ENCODE measurements at regions not wholly inside any gene's neighbourhood (a gene's known extent, or its start where the extent isn't known, plus 50 kb on each side); places are given as distances from the start of the nearest gene placed in this dataset.

- no peak for DNase-seq
- intact Hi-C loops (cut with DNase I): no loop called here
Measured at GRCh38 chr5:125698420-125698819, 724.8 kb upstream of the GRAMD2B start.

DNA sequence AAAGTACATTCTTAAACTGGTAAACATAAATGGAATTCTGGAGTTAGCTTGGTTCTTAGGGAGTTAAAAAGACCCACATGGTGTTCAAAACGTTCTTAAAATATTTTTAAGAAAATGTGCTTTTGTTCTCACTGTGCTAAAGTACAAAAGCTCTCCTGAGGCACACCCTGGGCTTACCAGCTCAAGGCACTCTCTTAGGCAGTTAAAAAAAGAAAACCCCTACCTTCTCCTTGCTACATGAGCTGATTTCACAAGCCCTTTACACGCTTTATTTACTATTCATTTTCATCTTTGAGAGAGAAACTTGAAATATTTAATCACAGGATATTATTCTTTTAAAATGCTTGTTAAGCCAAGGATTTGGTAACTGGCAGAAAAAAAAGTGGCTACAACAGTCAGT, 723.3 kb upstream of the GRAMD2B start:
- no peak for DNase-seq
- intact Hi-C loops (cut with DNase I): no loop called here

DNA sequence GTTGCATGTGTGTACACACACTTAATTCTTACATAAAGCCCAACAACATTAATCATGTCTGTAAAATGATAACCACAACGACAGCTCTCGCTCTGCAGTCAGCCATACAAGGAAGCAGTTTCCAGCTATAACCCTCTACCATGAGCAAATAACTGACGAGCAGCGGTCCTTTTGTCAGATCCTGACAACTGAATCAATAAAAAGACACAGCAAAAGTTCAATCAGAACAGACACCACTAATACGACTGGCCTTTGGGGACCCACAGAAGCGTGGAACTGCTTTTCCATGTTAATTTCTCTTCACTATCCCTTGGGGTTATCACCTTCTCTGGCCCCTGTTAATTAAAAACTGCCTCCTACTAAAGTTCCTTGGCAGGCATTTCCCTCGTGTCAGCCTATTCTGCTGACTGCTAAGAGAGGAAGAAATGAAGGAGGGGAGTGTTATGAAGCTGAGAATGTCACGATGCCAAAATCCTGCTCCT, 722.8 kb upstream of the GRAMD2B start:
- DNase-seq: no peak
- intact Hi-C loops (cut with DNase I): no loop called here

DNA sequence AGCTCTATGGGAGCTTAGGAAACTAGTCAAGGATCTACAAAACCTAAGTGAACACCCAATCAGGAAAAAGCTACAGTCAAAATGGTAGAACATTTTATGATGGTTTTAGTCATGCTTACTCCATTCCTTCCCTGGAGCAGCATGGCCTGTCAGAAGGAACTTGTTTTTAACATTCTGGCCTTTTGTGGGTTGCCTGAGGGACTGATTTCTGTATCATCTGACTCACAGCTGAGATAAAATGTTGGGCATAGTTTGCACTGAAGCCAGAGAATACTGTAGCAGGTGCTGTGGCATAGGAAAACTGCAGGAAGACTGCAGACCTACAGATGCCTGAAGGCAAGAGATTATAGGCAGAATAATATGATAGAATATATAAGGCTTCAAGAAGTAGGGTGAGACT, 719.6 kb upstream of the GRAMD2B start:
- intact Hi-C loops (cut with DNase I): no loop called here
- DNase-seq: no peak

DNA sequence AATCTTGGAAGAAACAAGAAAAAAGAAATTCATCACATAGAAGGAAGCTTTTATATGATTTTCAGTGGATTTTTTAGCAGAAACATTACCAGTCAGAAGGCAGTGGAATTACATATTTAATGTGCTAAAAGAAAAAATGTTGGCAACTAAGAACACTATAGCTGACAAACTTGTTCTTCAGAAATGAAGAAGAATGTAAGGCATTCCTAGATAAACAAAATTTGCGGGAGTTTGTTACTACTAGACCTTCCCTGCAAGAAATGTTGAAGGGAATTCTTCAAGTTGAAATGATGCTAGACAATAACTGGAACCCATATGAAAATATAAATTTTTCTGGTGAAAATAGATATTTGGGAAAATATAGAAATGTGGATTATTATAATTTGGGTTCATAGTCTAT, 718.3 kb upstream of the GRAMD2B start:
- DNase-seq: no peak
- intact Hi-C loops (cut with DNase I): no loop called here

GRCh38 chr5:125708583-125708982, 714.6 kb upstream of the GRAMD2B start:
- DNase-seq: no peak
- intact Hi-C loops (cut with DNase I): no loop called here

DNA sequence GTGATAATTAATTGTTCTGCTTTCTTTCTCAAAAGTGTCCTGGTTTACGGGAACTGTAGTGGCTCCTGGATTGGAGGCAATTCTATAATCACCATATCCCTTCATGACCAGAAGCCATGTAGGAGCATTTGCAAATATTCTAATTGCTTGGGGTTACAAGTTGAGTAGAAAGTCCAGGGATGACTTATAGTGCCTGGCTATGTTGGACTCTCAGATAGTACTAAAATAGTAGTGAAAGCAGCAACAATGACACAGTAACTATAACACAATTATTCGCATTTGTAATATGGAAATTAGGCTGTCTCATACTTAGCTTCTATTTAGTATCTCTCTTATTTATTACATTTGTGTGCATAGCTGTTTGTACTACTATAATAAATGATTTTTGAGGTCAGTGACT, 712.5 kb upstream of the GRAMD2B start:
- DNase-seq: no peak
- intact Hi-C loops (cut with DNase I): no loop called here

GRCh38 chr5:125712397-125712796, 710.8 kb upstream of the GRAMD2B start:
- intact Hi-C loops (cut with DNase I): no loop called here
- DNase-seq: no peak

DNA sequence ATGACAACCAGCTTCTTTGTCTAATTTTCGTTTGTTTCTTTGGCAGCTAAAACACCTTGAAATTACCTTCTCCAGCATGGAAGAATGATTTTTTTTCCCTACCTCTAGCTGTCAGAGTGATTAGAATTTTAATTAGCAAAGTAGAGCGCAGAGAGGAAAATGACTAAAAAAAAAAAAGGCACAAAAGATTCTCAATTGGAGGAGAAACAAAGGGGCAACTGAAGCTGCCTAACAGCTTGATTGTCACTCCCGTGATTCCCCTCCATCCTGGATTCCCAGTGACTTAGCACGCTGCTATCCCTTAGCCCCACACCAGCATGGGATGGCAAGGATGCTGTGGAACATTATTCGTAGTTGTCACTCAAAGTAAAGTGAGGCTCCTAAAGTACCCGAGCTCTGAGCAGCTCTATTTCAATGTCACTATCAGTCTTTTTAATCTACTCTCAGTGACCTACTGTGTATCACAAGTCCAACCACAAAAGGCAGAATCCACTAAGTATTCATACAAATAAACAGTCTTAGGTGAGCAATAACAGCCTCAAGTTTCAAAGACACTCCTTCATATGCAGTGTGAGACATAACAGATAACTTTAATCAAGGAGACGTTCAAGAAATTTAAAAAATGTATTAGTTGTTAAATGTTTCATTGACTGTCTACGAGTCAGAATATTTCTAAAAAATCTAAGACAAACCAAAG, 710.0 kb upstream of the GRAMD2B start:
- intact Hi-C loops (cut with DNase I): no loop called here
- no peak for DNase-seq

- no peak for DNase-seq
- intact Hi-C loops (cut with DNase I): no loop called here
Measured at GRCh38 chr5:125715216-125715615, 708.0 kb upstream of the GRAMD2B start.

DNA sequence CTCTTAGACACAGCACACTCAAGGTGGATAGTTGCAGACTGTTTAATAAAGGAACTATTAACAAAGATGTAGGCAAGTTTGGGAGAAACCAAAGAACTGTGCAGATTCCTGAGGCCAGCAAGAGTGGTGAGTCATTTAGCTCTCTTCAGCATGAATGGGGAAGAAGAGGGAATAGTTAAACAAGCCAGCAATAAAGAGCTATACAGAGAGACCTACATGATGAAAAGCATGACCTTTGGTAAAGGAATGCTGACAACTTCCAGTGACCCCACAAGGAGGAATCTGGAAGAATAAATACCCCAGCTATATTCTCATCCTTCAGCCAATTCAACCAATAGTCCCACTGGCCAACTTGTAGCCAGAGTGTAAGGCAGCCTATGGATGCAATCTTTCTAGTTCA, 706.0 kb upstream of the GRAMD2B start:
- intact Hi-C loops (cut with DNase I): no loop called here
- no peak for DNase-seq

GRCh38 chr5:125719681-125720347, 703.4 kb upstream of the GRAMD2B start:
- intact Hi-C loops (cut with DNase I): no loop called here
- DNase-seq: peak in 19 of 42 donors; percentile 2 to 48 (median 21)

GRCh38 chr5:125720348-125720685, 702.9 kb upstream of the GRAMD2B start:
- intact Hi-C loops (cut with DNase I): no loop called here
- no peak for DNase-seq

DNA sequence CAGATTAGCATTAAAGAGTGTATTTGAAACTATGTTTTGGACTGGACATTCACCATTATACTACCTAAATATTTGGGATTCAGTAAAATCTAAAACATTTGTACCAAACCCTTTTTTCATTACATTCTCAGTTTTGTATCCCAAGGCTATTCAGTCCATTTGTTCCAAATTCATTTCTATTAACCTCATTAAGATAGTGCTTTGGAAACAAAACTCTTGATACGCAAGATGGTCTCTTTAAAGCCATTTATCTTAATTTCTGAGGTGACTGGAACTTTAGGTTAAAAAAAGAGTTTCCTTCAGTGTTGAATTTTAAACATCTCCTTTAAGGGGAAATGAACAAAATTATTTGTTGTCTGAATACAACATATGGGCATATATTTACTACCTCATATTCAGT, 702.5 kb upstream of the GRAMD2B start:
- intact Hi-C loops (cut with DNase I): no loop called here
- no peak for DNase-seq

DNA sequence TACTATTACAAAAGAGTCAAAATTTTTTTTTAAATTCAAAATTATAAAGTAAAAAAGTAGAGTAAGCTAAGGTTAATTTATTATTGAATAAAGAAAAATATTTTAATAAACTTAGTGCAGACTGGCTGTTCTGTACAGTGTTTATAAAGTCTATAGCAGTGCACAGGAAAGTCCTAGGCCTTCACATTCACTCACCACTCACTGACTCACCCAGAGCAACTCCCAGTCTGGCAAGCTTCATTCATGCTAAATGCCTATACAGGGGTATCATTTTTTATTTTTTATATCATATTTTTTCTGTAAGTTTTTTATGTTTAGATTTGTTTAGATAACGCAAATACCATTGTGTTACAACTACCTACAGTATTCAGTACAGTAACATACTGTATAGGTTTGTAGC, 700.7 kb upstream of the GRAMD2B start:
- no peak for DNase-seq
- intact Hi-C loops (cut with DNase I): no loop called here

GRCh38 chr5:125725691-125726090, 697.5 kb upstream of the GRAMD2B start:
- intact Hi-C loops (cut with DNase I): no loop called here

GRCh38 chr5:125743939-125744338, 679.3 kb upstream of the GRAMD2B start:
- intact Hi-C loops (cut with DNase I): no loop called here
- DNase-seq: no peak

More at GRCh38 chr5:125725691-125726090, 697.5 kb upstream of the GRAMD2B start:
- peak in 17 of 42 donors; percentile 5 to 61 (median 21) for DNase-seq

- no peak for DNase-seq
- intact Hi-C loops (cut with DNase I): no loop called here
Measured at GRCh38 chr5:125746917-125747316, 676.3 kb upstream of the GRAMD2B start.

DNA sequence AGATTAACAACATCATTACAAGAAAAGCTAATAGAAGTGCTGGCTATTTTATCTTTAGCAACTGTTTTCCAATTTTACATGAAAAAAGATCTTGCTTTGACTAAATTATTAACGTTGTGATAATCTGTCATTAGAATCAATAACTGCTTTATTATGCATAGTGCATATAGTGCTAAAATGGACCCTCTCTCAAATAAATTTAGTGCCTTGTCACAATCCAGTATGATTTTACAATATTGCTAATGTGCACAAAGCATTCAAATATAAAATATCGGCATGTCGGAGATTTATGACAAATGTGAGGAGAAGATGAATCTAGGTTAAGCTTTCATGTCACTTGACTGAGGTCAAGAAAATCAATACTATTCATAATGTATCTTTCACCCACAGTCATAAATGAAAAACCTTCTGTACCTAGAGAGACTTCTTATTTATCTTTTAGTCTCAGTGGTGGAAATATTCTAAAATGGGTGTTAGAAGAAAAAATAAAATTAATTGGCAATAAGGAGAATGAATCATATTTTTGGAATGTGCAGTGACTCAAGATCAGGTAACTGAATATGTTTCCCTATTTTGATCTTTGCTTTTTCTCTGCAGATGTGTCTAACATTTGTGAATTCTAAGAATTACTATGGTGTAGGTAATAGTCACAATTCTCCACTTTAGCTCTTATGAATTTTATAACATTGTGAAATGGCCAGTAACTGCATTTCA, 672.9 kb upstream of the GRAMD2B start:
- intact Hi-C loops (cut with DNase I): no loop called here
- DNase-seq: no peak

GRCh38 chr5:125750861-125751186, 672.4 kb upstream of the GRAMD2B start:
- intact Hi-C loops (cut with DNase I): no loop called here
- DNase-seq: no peak

- intact Hi-C loops (cut with DNase I): no loop called here
- no peak for DNase-seq
Measured at GRCh38 chr5:125756456-125756855, 666.8 kb upstream of the GRAMD2B start.

All from head of caudate nucleus (tissue), 42 donors.